ENCODE measurements at regions not wholly inside any gene's neighbourhood (a gene's known extent, or its start where the extent isn't known, plus 50 kb on each side); places are given as distances from the start of the nearest gene placed in this dataset.

- Histone ChIP-seq H3K36me3 (replicated peaks; ENCODE audit: control insufficient read depth, insufficient read depth, low read length) (no peaks in the 10 kb centered on the region), H3K4me3 (ENCODE audit: insufficient read depth, low read depth, low read length) (no peak overlapping the region), H3K27me3 (ENCODE audit: control insufficient read depth, insufficient read depth, low read length) (no peaks in the 10 kb centered on the region)
- DNase-seq = no peak
Measured at GRCh38 chr3:152937234-152937633, 102.3 kb downstream of the P2RY1 start.

DNA sequence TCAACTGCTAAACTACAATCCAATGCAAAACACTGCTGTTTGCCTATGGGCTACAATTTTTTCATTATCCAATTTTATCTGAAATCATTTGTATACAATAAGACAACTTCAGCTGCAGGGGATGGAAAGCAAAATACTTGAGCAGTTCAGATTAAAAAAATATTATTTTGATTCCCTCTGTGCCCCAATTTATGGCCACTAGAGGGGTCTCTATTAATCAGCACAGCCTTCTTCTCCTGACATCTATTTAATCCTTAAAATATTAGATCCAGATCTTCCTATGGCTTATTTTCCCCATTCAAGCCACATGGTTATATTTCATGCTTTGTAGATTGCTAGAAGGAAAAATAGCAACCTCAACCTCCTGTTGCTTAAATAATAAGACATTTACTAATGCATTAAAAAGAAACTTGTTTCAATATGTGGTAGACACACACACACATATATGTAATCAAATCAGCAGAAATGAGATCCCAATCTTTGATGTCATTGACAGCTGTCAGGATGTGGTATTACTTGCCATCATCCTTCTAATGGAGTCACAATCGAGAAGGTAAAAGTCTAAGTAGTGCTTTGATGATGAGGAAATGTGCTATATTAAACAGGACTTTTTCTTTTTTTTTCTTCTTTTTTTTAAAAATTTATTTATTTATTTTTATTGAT, 104.2 kb downstream of the P2RY1 start:
- Histone ChIP-seq H3K4me3 (ENCODE audit: insufficient read depth, low read depth, low read length) (no peak overlapping the region), H3K36me3 (replicated peaks; ENCODE audit: control insufficient read depth, insufficient read depth, low read length) (no peaks in the 10 kb centered on the region), H3K27me3 (ENCODE audit: control insufficient read depth, insufficient read depth, low read length) (no peaks in the 10 kb centered on the region)
- no peak for DNase-seq

- Histone ChIP-seq H3K27me3 (ENCODE audit: control insufficient read depth, insufficient read depth, low read length) (no peaks in the 10 kb centered on the region), H3K36me3 (replicated peaks; ENCODE audit: control insufficient read depth, insufficient read depth, low read length) (no peaks in the 10 kb centered on the region), H3K4me3 (ENCODE audit: insufficient read depth, low read depth, low read length) (no peak overlapping the region)
- no peak for DNase-seq
Measured at GRCh38 chr3:152941859-152942258, 106.9 kb downstream of the P2RY1 start.

DNA sequence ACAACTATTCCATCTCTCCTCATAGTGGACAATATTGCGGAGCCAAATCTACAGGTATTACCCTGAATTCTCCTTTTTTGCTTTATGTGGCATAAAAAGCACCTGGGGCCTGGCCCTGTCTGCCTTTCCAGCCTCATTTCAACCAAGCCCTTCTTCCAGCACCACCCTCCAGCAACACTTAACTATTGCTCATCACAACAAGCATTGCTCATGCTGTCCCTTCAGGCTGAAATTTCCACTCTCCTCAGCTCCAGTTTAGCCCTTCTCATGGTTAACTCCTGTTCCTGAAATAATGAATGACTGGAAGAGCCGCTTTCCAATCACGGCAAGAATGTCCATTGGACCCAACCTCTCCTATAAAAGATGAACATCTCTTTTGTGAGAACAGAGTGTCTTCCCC, 107.4 kb downstream of the P2RY1 start:
- no peaks in the 10 kb centered on the region for H3K36me3 ChIP-seq (replicated peaks; ENCODE audit: control insufficient read depth, insufficient read depth, low read length)
- DNase-seq = no peak
- no peaks in the 10 kb centered on the region for H3K27me3 ChIP-seq (ENCODE audit: control insufficient read depth, insufficient read depth, low read length)
- no peak overlapping the region for H3K4me3 ChIP-seq (ENCODE audit: insufficient read depth, low read depth, low read length)

- Histone ChIP-seq H3K27me3 (ENCODE audit: control insufficient read depth, insufficient read depth, low read length) (no peaks in the 10 kb centered on the region), H3K36me3 (replicated peaks; ENCODE audit: control insufficient read depth, insufficient read depth, low read length) (no peaks in the 10 kb centered on the region), H3K4me3 (ENCODE audit: insufficient read depth, low read depth, low read length) (no peak overlapping the region)
- no peak for DNase-seq
Measured at GRCh38 chr3:152943645-152944044, 108.7 kb downstream of the P2RY1 start.

DNA sequence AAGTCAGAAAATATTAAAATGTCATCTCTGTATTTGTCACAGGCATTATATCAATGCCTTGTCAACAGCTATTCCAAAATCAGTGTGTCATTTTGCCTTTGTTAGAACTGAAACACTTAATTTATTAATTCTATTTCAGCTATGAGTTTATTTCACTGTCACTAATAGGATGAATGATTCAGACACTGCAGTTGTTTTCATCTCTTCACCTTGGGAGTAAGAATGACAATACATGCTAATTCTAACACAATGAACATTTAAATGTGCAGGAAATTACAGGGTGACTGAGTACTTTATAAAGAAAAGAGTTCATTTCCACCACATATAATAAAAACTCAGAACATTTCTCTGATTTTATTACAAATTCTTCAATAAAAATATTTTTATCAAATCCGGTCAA, 109.7 kb downstream of the P2RY1 start:
- H3K36me3 ChIP-seq (replicated peaks; ENCODE audit: control insufficient read depth, insufficient read depth, low read length) = no peaks in the 10 kb centered on the region
- no peak for DNase-seq
- H3K27me3 ChIP-seq (ENCODE audit: control insufficient read depth, insufficient read depth, low read length) = no peaks in the 10 kb centered on the region
- no peak overlapping the region for H3K4me3 ChIP-seq (ENCODE audit: insufficient read depth, low read depth, low read length)

DNA sequence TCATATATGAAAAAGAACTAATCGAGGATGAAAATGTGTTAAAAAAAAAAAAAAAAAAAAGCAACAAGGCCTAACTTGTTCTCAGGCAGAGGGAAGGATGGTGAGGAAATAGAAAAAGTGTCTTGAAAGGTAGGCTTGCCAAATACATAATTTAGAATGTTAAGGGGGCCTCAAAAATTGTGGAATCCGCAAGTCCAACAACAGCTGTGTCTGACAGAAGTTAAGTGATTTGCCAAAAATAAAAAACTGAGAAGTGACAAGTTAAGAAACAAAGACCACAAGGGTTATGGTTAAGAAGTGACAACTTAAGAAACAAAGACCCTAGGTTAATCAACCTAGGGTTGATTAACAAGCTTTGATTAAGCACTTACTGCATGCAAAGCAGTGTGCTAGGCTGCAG, 110.6 kb downstream of the P2RY1 start:
- Histone ChIP-seq H3K4me3 (ENCODE audit: insufficient read depth, low read depth, low read length) (no peak overlapping the region), H3K36me3 (replicated peaks; ENCODE audit: control insufficient read depth, insufficient read depth, low read length) (no peaks in the 10 kb centered on the region), H3K27me3 (ENCODE audit: control insufficient read depth, insufficient read depth, low read length) (no peaks in the 10 kb centered on the region)
- DNase-seq = no peak

GRCh38 chr3:152957491-152957890, 122.6 kb downstream of the P2RY1 start:
- no peak for DNase-seq
- no peaks in the 10 kb centered on the region for H3K36me3 ChIP-seq (replicated peaks; ENCODE audit: control insufficient read depth, insufficient read depth, low read length)
- H3K27me3 ChIP-seq (ENCODE audit: control insufficient read depth, insufficient read depth, low read length) = no peaks in the 10 kb centered on the region
- no peak overlapping the region for H3K4me3 ChIP-seq (ENCODE audit: insufficient read depth, low read depth, low read length)

GRCh38 chr3:152959307-152959706, 124.4 kb downstream of the P2RY1 start:
- H3K4me3 ChIP-seq (ENCODE audit: insufficient read depth, low read depth, low read length) = no peak overlapping the region

DNA sequence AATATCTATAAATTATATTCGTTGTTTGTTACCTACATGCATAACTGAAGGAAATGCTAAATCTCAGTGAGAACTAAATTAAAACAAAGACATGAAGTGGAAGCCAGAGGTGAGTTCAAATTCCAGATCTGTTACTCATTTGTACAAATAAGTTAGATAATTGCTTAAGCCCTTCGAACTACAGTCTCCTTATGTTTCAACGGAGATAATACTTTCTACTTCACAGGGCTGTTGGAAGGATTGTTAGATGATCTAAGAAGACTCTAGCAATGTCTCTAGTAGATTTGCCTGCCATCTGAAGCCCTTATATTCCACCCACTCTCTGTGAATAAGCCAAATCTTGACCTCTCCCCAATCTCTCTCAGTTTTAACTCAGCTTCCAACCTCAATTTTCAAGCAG, 125.8 kb downstream of the P2RY1 start:
- Histone ChIP-seq H3K4me3 (ENCODE audit: insufficient read depth, low read depth, low read length) (no peak overlapping the region), H3K27me3 (ENCODE audit: control insufficient read depth, insufficient read depth, low read length) (no peaks in the 10 kb centered on the region), H3K36me3 (replicated peaks; ENCODE audit: control insufficient read depth, insufficient read depth, low read length) (no peaks in the 10 kb centered on the region)
- no peak for DNase-seq

More at GRCh38 chr3:152959307-152959706, 124.4 kb downstream of the P2RY1 start:
- no peaks in the 10 kb centered on the region for H3K36me3 ChIP-seq (replicated peaks; ENCODE audit: control insufficient read depth, insufficient read depth, low read length)
- no peaks in the 10 kb centered on the region for H3K27me3 ChIP-seq (ENCODE audit: control insufficient read depth, insufficient read depth, low read length)
- no peak for DNase-seq

GRCh38 chr3:152961323-152961722, 126.4 kb downstream of the P2RY1 start:
- H3K27me3 ChIP-seq (ENCODE audit: control insufficient read depth, insufficient read depth, low read length) = no peaks in the 10 kb centered on the region
- DNase-seq = peak; percentile 14
- no peak overlapping the region for H3K4me3 ChIP-seq (ENCODE audit: insufficient read depth, low read depth, low read length)

DNA sequence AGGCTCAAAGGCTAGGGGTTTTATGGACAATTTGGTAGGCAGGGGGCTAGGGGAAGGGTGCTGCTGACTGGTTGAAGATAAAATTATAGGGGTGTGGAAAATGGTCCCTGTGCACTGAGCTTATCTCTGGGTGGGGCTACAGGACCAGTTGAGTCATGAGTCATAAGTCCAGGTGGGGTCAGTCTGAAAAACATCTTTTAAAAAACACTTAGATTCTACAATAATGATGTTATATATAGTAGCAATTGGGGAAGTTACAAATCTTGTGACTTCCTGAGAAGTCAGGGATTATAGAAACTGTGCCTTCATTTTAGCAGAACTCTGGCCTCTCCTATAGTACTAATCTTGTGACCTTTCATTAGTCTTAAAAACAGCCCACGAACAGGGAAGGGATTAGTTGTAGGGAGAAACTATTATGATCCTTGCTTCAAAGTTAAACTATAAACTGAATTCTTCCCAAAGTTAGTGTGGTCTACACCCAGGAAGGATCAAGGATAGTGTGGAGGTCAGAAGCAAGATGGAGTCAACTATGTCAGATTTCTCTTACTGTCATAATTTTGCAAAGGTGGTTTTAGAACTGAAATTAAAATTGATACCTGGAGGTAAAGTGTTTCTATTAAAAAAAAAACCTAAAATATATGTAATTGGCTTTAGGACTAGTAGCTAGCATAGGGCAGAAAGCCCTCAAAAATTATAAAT, 130.1 kb downstream of the P2RY1 start:
- no peak overlapping the region for H3K4me3 ChIP-seq (ENCODE audit: insufficient read depth, low read depth, low read length)

More at GRCh38 chr3:152961323-152961722, 126.4 kb downstream of the P2RY1 start:
- H3K36me3 ChIP-seq (replicated peaks; ENCODE audit: control insufficient read depth, insufficient read depth, low read length) = no peaks in the 10 kb centered on the region

GRCh38 chr3:152968388-152969024, 133.6 kb downstream of the P2RY1 start:
- H3K36me3 ChIP-seq (replicated peaks; ENCODE audit: control insufficient read depth, insufficient read depth, low read length) = no peaks in the 10 kb centered on the region
- H3K27me3 ChIP-seq (ENCODE audit: control insufficient read depth, insufficient read depth, low read length) = no peaks in the 10 kb centered on the region
- DNase-seq = no peak
- no peak overlapping the region for H3K4me3 ChIP-seq (ENCODE audit: insufficient read depth, low read depth, low read length)

More for the DNA sequence above, 130.1 kb downstream of the P2RY1 start:
- Histone ChIP-seq H3K27me3 (ENCODE audit: control insufficient read depth, insufficient read depth, low read length) (no peaks in the 10 kb centered on the region), H3K36me3 (replicated peaks; ENCODE audit: control insufficient read depth, insufficient read depth, low read length) (no peaks in the 10 kb centered on the region)
- DNase-seq = no peak

- Histone ChIP-seq H3K36me3 (replicated peaks; ENCODE audit: control insufficient read depth, insufficient read depth, low read length) (no peaks in the 10 kb centered on the region), H3K4me3 (ENCODE audit: insufficient read depth, low read depth, low read length) (no peak overlapping the region), H3K27me3 (ENCODE audit: control insufficient read depth, insufficient read depth, low read length) (no peaks in the 10 kb centered on the region)
- no peak for DNase-seq
Measured at GRCh38 chr3:152969557-152970300, 134.8 kb downstream of the P2RY1 start.
